ENCODE measurements at regions not wholly inside any gene's neighbourhood (a gene's known extent, or its start where the extent isn't known, plus 50 kb on each side); places are given as distances from the start of the nearest gene placed in this dataset.
"Not testable (repeated sequence)": the region's sequence is repeated elsewhere in the genome, so short reads cannot be mapped to it uniquely, and the experiment has no call there.

DNA sequence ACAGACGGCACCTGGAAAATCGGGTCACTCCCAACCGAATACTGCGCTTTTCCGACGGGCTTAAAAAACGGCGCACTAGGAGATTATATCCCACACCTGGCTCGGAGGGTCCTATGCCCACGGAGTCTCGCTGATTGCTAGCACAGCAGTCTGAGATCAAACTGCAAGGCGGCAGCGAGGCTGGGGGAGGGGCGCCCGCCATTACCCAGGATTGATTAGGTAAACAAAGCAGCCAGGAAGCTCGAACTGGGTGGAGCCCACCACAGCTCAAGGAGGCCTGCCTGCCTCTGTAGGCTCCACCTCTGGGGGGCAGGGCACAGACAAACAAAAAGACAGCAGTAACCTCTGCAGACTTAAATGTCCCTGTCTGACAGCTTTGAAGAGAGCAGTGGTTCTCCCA lies 64.5 kb downstream of the SLC30A10 start:
- WGBS, 2 donors, result 81 to 88% methylated on average over 8 to 16 of the region's 16 CpGs
- H3K27me3 ChIP-seq (ENCODE audit: control insufficient read depth in 1 of 2, insufficient read depth in 2 of 2, low read length in 2 of 2); H3K27ac ChIP-seq (ENCODE audit: low read depth in 2 of 2, low read length in 1 of 2); H3K9me3 ChIP-seq (ENCODE audit: control insufficient read depth in 2 of 2, insufficient read depth in 1 of 2, low read depth in 1 of 2, low read length in 1 of 2); H3K4me3 ChIP-seq (ENCODE audit: low read depth in 1 of 2, low read length in 2 of 2); H3K36me3 ChIP-seq (ENCODE audit: control insufficient read depth in 2 of 2, insufficient read depth in 2 of 2, low read length in 1 of 2); H3K4me1 ChIP-seq (ENCODE audit: control insufficient read depth in 2 of 2, insufficient read depth in 2 of 2, low read length in 1 of 2): not testable (repeated sequence)

DNA sequence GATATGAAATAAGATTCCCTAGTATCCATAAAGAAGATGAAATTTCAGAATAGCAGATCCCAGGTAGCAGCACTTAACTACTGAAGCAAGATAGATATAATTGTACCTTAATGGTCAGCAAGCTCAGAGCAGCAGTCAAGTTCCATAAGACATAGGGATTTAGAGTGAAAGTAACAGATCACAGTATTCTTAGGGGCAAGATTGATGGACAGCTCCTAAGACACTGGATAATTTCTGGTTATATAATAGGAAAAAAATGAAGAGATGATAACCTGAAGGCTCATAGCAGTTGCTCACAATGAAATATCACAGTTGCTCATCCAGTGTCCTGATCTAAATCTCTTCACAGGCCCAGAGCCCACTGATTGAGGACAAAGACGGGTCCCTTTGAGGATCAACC lies 66.0 kb downstream of the SLC30A10 start:
- no peak overlapping the region for H3K27ac ChIP-seq (ENCODE audit: low read depth in 2 of 2, low read length in 1 of 2)
- no peak overlapping the region for H3K4me3 ChIP-seq (ENCODE audit: low read depth in 1 of 2, low read length in 2 of 2)
- H3K9me3 ChIP-seq (ENCODE audit: control insufficient read depth in 2 of 2, insufficient read depth in 1 of 2, low read depth in 1 of 2, low read length in 1 of 2), result no peaks in the 10 kb centered on the region
- WGBS, 2 donors, result 38% methylated on average over 1 of the region's 1 CpG
- no peaks in the 10 kb centered on the region for H3K4me1 ChIP-seq (ENCODE audit: control insufficient read depth in 2 of 2, insufficient read depth in 2 of 2, low read length in 1 of 2)
- H3K27me3 ChIP-seq (ENCODE audit: control insufficient read depth in 1 of 2, insufficient read depth in 2 of 2, low read length in 2 of 2), result no peaks in the 10 kb centered on the region
- no peaks in the 10 kb centered on the region for H3K36me3 ChIP-seq (ENCODE audit: control insufficient read depth in 2 of 2, insufficient read depth in 2 of 2, low read length in 1 of 2)

DNA sequence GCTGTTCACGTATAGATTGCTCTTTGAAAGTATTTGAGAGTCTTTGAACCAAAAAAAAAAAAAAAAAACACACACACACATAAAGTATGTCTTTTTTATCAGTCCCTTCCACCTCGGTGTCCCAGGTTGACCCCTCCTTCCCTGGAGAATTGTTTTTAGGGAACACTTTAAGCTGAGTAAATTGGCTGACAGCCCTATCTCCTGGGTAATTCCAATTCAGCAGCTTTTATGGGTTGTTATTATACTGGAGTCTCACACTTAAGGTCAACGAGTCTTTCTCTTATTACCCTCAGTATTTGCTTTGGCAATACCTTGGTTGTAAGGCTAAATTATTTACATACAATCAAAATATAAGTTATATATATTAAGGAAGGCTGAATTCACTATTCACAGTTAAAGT lies 69.4 kb downstream of the SLC30A10 start:
- Histone ChIP-seq H3K27me3 (ENCODE audit: control insufficient read depth in 1 of 2, insufficient read depth in 2 of 2, low read length in 2 of 2) (no peaks in the 10 kb centered on the region), H3K4me3 (ENCODE audit: low read depth in 1 of 2, low read length in 2 of 2) (no peak overlapping the region), H3K27ac (ENCODE audit: low read depth in 2 of 2, low read length in 1 of 2) (no peak overlapping the region), H3K9me3 (ENCODE audit: control insufficient read depth in 2 of 2, insufficient read depth in 1 of 2, low read depth in 1 of 2, low read length in 1 of 2) (no peaks in the 10 kb centered on the region), H3K4me1 (ENCODE audit: control insufficient read depth in 2 of 2, insufficient read depth in 2 of 2, low read length in 1 of 2) (no peaks in the 10 kb centered on the region), H3K36me3 (ENCODE audit: control insufficient read depth in 2 of 2, insufficient read depth in 2 of 2, low read length in 1 of 2) (no peaks in the 10 kb centered on the region)
- WGBS, 2 donors, result 34 to 40% methylated on average over 3 of the region's 3 CpGs

GRCh38 chr1:219847215-219847855 lies 81.0 kb downstream of the SLC30A10 start:
- WGBS, 2 donors, result 63 to 76% methylated on average over 4 of the region's 4 CpGs
- Histone ChIP-seq H3K27ac (ENCODE audit: low read depth in 2 of 2, low read length in 1 of 2) (no peak overlapping the region), H3K4me3 (ENCODE audit: low read depth in 1 of 2, low read length in 2 of 2) (no peak overlapping the region), H3K4me1 (ENCODE audit: control insufficient read depth in 2 of 2, insufficient read depth in 2 of 2, low read length in 1 of 2) (no peaks in the 10 kb centered on the region), H3K36me3 (ENCODE audit: control insufficient read depth in 2 of 2, insufficient read depth in 2 of 2, low read length in 1 of 2) (no peaks in the 10 kb centered on the region), H3K9me3 (ENCODE audit: control insufficient read depth in 2 of 2, insufficient read depth in 1 of 2, low read depth in 1 of 2, low read length in 1 of 2) (no peaks in the 10 kb centered on the region), H3K27me3 (ENCODE audit: control insufficient read depth in 1 of 2, insufficient read depth in 2 of 2, low read length in 2 of 2) (no peaks in the 10 kb centered on the region)

GRCh38 chr1:219839595-219839994 lies 88.8 kb downstream of the SLC30A10 start:
- H3K4me1 ChIP-seq (ENCODE audit: control insufficient read depth in 2 of 2, insufficient read depth in 2 of 2, low read length in 1 of 2); H3K4me3 ChIP-seq (ENCODE audit: low read depth in 1 of 2, low read length in 2 of 2); H3K27me3 ChIP-seq (ENCODE audit: control insufficient read depth in 1 of 2, insufficient read depth in 2 of 2, low read length in 2 of 2); H3K9me3 ChIP-seq (ENCODE audit: control insufficient read depth in 2 of 2, insufficient read depth in 1 of 2, low read depth in 1 of 2, low read length in 1 of 2); H3K36me3 ChIP-seq (ENCODE audit: control insufficient read depth in 2 of 2, insufficient read depth in 2 of 2, low read length in 1 of 2); H3K27ac ChIP-seq (ENCODE audit: low read depth in 2 of 2, low read length in 1 of 2): not testable (repeated sequence)
- WGBS, 2 donors, result 43 to 51% methylated on average over 14 of the region's 15 CpGs

DNA sequence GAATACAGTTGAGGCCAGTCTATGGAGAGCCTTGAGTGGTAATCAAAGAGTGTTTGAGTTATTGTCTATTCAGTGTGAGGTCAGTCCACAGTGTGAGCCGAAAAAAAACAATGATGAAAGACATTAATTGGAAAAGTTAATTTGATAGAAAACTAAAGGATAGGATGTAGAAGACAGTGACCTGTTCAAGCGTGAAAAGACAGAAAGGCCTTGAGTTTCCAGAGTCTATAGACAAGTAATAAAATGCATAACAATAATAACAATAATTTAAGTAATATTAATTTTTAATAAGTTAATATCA lies 90.4 kb downstream of the SLC30A10 start:
- no peak overlapping the region for H3K27ac ChIP-seq (ENCODE audit: low read depth in 2 of 2, low read length in 1 of 2)
- 72% methylated on average over 2 of the region's 2 CpGs for WGBS, 2 donors

DNA sequence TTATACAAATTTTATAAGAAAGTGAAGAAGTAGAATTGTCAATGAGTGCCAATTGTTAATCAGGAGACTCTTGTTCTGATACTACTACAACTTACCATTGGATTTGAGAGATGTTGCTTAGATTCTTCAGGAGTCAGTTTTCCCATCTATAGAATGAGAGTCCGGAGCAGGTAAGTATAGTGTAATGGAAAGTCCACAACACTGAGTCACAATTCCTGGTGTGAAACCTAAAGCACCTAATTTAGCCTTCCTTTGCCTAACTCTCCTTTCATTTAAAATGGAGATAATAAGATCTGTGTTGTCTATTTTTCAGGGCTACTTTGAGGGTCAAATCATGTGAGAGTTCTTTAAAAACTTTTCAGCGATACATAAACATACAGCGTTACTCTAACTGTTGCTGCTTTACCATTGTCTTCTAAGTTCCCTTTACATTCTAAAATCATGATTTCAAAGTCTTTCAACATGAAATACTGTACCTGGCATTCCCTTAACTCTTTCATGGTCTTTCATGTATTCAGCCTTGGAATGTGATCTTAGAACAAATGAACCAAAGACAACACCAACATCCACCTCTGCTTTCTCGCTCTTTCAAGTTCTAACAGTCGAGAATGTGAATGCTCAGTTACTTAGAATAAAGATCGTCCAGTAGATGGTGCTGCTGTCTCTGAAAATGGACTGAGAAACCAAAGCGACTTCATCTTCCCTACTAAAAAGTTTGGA lies 90.9 kb downstream of the SLC30A10 start:
- Histone ChIP-seq H3K27me3 (ENCODE audit: control insufficient read depth in 1 of 2, insufficient read depth in 2 of 2, low read length in 2 of 2) (no peaks in the 10 kb centered on the region), H3K4me3 (ENCODE audit: low read depth in 1 of 2, low read length in 2 of 2) (no peak overlapping the region), H3K36me3 (ENCODE audit: control insufficient read depth in 2 of 2, insufficient read depth in 2 of 2, low read length in 1 of 2) (no peaks in the 10 kb centered on the region), H3K27ac (ENCODE audit: low read depth in 2 of 2, low read length in 1 of 2) (no peak overlapping the region), H3K9me3 (ENCODE audit: control insufficient read depth in 2 of 2, insufficient read depth in 1 of 2, low read depth in 1 of 2, low read length in 1 of 2) (no peaks in the 10 kb centered on the region), H3K4me1 (ENCODE audit: control insufficient read depth in 2 of 2, insufficient read depth in 2 of 2, low read length in 1 of 2) (no peaks in the 10 kb centered on the region)
- 39 to 40% methylated on average over 7 of the region's 7 CpGs for WGBS, 2 donors

More for the DNA sequence above, 90.4 kb downstream of the SLC30A10 start:
- no peaks in the 10 kb centered on the region for H3K4me1 ChIP-seq (ENCODE audit: control insufficient read depth in 2 of 2, insufficient read depth in 2 of 2, low read length in 1 of 2)
- no peak overlapping the region for H3K4me3 ChIP-seq (ENCODE audit: low read depth in 1 of 2, low read length in 2 of 2)
- H3K27me3 ChIP-seq (ENCODE audit: control insufficient read depth in 1 of 2, insufficient read depth in 2 of 2, low read length in 2 of 2), result no peaks in the 10 kb centered on the region
- H3K9me3 ChIP-seq (ENCODE audit: control insufficient read depth in 2 of 2, insufficient read depth in 1 of 2, low read depth in 1 of 2, low read length in 1 of 2), result no peaks in the 10 kb centered on the region
- no peaks in the 10 kb centered on the region for H3K36me3 ChIP-seq (ENCODE audit: control insufficient read depth in 2 of 2, insufficient read depth in 2 of 2, low read length in 1 of 2)

- no peak overlapping the region for H3K27ac ChIP-seq (ENCODE audit: low read depth in 2 of 2, low read length in 1 of 2)
- WGBS, 2 donors, result 54 to 58% methylated on average over 8 of the region's 8 CpGs
- H3K4me3 ChIP-seq (ENCODE audit: low read depth in 1 of 2, low read length in 2 of 2), result no peak overlapping the region
- H3K27me3 ChIP-seq (ENCODE audit: control insufficient read depth in 1 of 2, insufficient read depth in 2 of 2, low read length in 2 of 2), result no peaks in the 10 kb centered on the region
- no peaks in the 10 kb centered on the region for H3K9me3 ChIP-seq (ENCODE audit: control insufficient read depth in 2 of 2, insufficient read depth in 1 of 2, low read depth in 1 of 2, low read length in 1 of 2)
- no peaks in the 10 kb centered on the region for H3K36me3 ChIP-seq (ENCODE audit: control insufficient read depth in 2 of 2, insufficient read depth in 2 of 2, low read length in 1 of 2)
- no peaks in the 10 kb centered on the region for H3K4me1 ChIP-seq (ENCODE audit: control insufficient read depth in 2 of 2, insufficient read depth in 2 of 2, low read length in 1 of 2)
Measured at GRCh38 chr1:219834314-219834917, 93.9 kb downstream of the SLC30A10 start.

DNA sequence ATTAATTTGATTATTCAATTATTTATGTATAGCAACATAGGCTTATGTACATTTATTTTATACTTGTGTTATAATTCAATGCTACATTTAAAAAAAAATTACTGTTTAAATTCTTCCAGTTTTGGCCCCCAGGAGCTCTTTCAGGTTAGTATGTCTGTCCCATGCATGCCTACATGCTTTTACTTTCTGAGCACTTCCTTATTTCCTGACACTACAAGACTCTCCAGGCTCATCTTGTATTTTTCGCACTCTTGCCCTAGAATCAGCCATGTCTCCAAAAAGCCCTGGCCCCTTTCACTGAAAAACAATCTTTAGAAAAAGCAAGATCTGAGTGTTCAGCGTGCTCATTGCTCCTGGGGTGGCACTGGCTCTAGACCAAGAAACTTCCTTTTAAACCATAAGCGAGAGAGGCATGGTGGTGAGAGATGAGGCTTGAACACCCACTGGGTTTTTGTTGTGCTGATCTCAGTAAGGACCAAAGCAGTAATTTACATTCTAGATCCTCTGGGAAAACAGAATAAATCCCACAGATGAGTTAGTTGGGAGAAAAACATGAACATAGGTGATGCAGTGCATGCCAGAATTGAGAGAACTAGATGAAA lies 95.0 kb downstream of the SLC30A10 start:
- H3K27me3 ChIP-seq (ENCODE audit: control insufficient read depth in 1 of 2, insufficient read depth in 2 of 2, low read length in 2 of 2), result no peaks in the 10 kb centered on the region
- no peaks in the 10 kb centered on the region for H3K36me3 ChIP-seq (ENCODE audit: control insufficient read depth in 2 of 2, insufficient read depth in 2 of 2, low read length in 1 of 2)
- H3K27ac ChIP-seq (ENCODE audit: low read depth in 2 of 2, low read length in 1 of 2), result no peak overlapping the region
- no peak overlapping the region for H3K4me3 ChIP-seq (ENCODE audit: low read depth in 1 of 2, low read length in 2 of 2)
- no peaks in the 10 kb centered on the region for H3K4me1 ChIP-seq (ENCODE audit: control insufficient read depth in 2 of 2, insufficient read depth in 2 of 2, low read length in 1 of 2)
- no peaks in the 10 kb centered on the region for H3K9me3 ChIP-seq (ENCODE audit: control insufficient read depth in 2 of 2, insufficient read depth in 1 of 2, low read depth in 1 of 2, low read length in 1 of 2)
- 79 to 80% methylated on average over 3 of the region's 3 CpGs for WGBS, 2 donors
